ENCODE measurements at regions not wholly inside any gene's neighbourhood (a gene's known extent, or its start where the extent isn't known, plus 50 kb on each side); places are given as distances from the start of the nearest gene placed in this dataset.
"Not testable (repeated sequence)": the region's sequence is repeated elsewhere in the genome, so short reads cannot be mapped to it uniquely, and the experiment has no call there.

- DNase-seq = no peak
Observed at GRCh38 chr9:22654833-22655232, 208.2 kb downstream of the DMRTA1 start.

DNA sequence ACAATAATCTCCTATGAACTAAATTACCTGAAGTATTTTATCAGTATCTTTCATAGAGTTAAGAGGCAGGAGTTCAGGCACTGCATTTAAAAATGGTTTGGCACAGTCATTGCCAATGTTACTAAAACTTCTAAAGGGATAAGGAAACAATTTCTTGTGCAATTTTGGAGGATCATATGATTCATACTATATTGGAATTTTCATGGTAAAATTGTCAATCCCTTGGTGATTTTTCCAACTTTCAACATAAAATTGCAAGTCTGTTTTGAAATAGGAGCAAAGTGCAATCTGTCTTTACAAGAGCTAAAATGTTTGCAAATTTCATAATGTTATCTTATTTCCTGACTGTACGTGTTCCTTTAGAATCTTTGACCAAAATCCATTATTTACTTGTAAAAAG lies 211.1 kb downstream of the DMRTA1 start:
- no peak for DNase-seq

DNA sequence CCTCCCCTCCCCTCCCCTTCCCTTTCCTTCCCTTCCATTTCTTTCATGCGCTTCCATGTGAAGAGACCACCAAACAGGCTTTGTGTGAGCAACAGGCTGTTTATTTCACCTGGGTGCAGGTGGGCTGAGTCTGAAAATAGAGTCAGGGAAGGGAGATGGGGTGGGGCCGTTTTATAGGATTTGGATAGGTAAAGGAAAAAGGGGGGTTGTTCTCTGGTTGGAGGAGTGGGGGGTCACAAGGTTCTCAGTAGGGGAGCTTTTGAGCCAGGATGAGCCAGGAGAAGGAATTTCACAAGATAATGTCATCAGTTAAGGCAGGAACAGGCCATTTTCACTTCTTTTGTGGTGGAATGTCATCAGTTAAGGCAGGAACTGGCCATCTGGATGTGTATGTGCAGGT lies 211.9 kb downstream of the DMRTA1 start:
- DNase-seq = not testable (repeated sequence)

DNA sequence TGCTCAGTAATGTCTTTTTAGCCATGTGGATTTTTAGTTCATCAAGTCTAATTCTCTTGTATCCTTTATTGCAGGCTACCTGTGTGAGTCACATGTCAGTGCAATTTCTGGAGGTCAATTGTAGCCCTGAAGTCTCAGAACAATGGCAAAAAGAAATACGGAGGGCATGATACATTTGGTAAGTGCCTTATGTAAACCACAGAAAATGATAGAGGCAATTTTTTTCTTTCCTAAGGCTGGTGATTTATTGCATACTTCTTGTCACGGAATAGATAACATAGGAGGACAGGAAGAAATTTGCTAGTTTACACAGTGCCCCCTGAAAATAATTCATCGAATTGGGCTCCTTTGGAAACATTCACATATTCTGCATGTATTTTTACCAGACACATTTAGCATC lies 235.9 kb downstream of the DMRTA1 start:
- no peak for DNase-seq

DNA sequence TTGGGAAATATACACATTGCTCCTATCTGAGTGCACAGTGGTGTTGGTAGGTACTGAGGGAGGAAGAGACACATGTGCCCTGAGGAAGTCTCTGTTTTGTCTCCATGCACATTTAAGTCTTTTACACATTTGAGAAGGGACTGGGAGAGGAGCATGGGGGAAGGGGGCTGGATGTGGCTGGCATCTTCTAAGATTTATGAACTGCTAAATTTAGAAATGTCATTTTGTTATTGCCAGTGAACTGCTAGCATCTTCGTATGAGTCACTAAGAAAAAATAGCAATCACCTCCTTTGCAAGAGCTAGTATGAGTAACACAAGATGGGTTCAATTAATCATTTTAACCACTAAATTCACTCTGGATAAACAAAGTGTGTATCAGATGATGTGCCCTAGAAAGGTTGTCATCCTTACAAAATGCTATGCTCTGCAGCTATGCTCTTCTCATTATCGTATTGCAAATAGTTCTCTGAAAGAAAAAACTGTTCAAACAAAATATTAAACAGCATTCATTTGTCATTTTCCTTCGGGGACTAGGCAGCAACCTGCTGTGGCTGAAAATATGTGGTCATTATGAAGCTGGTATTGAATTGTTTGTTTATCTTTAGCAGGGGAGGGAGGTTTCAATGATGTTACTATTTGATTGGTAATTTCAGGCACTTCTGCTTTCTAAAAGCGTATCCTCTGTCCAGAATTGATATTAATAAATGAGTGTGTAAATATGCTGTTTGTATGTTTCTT lies 236.5 kb downstream of the DMRTA1 start:
- DNase-seq = peak; percentile 53

DNA sequence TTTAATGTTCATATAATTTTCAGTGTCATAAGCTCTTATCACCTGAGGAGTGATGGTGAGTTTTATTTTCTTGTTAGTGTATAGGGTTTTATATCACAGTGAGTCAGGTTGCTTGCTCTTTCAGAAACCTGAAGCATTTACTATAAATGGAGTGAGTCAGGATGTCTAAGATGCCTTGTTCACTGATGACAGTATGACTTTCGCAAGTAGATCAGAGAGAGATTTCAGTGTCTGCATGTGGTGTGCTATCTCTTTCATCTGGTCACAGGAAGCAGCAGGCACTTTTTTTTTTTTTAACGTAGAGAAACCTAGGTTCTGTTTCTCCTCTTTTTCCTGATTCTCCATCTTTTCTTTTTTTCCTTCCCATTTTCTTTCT lies 237.1 kb downstream of the DMRTA1 start:
- peak; percentile 59 for DNase-seq

- no peak for DNase-seq
Observed at GRCh38 chr9:22693156-22693555, 246.5 kb downstream of the DMRTA1 start.

DNA sequence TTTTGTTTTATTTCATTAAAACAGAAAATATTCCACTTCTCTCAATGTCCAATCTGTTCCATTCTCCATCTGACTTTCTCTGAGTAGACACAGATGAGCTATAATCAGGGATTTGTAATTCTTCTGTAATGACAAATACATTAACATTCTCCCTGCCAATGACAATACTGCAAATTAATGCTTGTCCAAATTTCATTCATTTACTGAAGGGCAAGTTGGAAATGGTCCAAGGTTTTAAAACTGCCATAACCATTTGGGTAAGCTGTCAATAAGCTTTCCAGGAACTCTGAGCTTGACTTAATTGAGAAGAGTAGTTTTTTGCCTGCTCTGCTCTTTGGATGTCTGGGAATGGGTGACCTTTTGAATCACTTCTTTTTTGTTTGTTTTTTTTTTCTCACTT lies 253.5 kb downstream of the DMRTA1 start:
- DNase-seq = no peak

DNA sequence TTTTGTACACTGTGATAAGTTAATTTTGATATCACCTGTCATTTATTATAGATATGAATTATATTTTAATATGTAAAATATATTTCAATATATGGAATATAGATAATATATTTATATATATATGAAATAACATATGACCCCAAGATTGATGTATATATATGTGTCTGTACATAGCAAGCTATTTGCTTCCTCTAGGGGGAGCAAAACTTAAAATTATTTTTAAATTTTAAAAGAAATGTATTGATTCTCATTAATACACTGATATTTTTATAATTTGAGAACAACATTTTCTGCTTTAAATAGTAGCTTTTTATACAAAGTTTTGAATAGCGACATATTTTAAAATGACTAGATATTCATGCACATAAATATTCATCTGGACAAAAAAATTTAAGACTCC lies 272.0 kb downstream of the DMRTA1 start:
- DNase-seq = no peak

DNA sequence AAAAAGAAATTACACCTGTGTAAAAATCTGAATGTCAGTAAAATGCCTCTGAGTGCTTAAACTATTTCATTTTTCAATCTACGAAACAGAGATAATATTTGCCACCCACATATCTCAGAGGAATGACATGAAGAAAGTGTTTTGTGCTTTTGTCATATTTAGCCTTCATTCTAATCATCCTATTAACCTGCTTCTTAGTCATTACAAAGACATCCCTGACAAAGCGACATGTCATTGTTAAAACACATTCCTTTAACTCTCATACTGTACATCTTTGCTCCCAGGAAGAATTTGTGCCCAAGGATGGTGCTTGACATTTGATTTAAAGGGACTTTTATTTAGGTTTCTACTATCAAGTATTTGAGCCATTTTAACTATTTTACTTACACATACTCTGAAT lies 275.9 kb downstream of the DMRTA1 start:
- DNase-seq = no peak

DNA sequence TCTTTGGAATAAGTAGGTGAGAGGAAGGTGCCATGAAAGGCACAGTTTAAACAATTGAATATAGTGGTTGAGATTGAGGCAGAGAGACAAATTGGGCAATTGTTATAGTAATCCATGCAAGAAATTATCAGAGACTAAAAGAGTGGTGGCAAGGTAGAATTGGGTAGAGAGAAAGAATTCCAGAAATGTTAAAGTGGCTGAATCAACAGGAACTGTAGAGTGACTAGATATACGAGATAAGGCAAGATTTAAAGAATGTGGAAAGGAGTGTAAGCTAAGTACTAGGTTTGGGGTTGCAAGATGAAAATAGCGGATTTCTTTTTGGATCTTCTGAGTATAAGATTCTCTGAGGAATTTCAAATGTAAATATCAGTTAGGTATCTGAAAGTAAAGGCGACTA lies 285.2 kb downstream of the DMRTA1 start:
- DNase-seq = no peak

DNA sequence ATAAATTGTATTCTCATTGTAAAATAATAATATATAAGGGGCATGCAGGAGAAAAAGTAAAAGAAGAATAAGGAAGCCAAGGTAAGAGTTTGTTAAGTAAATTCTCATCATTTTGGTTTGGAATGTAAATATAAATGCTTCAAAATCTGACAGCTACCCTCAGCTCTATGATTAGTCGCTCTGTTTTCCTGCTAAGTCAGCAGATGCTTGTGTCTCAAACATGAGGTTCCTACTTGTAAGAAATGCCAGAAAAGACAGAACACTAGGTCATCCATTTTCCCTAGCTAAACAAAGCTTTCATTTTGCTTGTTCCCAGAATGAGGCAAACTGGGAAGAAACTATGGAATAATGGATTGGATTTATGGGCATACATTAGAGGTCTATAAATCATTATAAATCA lies 293.1 kb downstream of the DMRTA1 start:
- no peak for DNase-seq

DNA sequence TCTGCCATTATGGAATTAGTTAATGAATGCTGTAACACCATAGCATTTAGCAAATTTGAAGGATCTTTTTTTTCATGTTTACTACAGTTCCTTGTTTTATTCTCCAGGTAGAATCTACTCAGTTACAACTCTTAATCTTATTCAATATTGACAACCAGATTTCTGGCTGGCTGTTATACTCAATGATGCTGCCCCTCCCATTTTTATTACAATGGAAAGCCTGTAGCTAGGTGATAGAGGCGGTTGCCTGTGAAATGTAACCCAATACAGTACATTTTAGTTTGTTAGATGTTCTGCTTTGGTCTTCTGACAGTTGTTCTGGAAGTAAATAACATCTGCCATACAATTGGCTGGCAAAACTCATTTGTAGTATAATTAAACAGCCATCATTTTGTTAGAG lies 294.2 kb downstream of the DMRTA1 start:
- DNase-seq = no peak

- peak; percentile 36 for DNase-seq
Observed at GRCh38 chr9:22742401-22742800, 295.8 kb downstream of the DMRTA1 start.

DNA sequence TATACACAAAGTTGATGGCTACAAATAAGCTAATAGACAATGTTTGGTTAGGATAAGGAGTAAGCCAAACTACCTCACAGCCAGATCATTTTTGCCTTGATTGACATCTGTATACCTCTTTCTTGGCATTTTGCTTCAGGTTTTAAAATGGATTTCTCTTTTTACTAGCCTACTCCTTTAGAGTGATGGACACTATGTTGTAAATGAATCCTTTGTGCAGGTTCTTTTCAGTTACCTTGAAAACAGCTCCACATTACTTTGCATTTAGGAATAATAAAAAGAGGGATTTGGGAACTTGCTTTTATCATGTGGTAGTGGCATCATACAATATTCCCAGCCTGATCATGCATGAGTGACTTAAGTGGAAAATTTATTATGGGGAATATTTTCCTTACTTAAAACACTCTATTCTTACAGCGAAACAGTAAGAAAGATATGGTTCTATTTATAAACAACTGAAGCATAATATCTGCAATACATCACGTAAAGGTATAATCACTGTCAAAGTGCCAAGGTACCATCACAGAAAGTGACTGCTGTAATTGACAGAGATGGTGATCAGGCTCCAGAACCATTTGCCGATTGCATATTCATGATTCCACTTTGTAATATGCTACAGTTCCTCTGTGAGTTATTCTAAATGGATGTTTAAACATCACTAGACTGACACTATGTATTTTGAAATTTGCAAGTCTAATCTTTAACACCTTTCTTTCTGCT lies 327.0 kb downstream of the DMRTA1 start:
- DNase-seq = no peak

DNA sequence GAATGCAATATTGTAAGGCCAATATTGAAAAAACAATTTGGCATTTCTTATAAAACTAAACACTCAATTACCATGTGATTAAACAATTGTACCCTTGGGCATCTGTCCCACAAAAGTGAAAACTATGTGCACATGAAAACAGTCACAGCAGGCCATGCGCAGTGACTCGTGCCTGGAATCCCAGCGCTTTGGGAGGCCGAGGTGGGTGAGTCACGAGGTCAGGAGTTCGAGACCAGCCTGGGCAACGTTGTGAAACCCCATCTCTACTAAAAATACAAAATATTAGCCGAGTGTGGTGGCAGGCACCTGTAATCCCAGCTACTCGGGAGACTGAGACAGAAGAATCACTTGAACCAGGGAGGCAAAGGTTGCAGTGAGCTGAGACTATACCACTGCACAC lies 343.7 kb downstream of the DMRTA1 start:
- DNase-seq = no peak

DNA sequence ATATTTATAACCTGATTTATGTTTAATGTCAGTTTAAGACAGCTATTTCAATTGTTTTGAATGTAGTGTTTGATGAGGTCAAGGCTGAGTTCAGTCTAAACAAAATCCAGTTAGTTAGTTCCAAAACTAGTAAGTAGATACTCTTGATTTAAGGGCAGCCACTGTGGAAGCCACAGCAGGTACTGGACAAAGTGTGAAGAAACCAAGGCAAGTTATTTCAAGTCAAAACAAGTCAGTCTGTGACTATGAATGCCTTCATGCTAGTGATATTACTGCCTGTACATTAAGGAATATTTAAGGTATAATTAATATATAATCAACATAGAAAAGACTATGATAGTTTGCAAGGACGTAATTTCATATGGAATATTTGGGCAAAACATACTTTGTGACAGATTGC lies 362.3 kb downstream of the DMRTA1 start:
- no peak for DNase-seq

DNA sequence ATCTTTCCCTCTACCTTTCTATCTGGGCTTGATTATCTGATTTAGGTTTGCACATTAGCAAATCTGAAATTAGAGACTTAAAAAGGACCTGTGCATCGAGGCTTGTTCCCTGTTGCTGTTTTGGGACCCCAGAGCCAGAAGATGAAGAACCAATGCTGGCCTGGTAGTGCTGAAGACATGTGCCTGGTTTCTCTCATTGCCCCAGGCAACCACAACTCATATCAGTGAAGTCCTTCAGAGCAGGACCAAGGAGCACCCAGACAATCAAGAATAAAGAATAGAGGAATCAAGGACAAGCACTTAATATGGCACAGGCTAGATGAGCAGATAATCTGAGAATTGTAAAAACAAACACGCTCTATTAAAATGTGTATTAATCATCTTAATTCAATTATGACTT lies 362.7 kb downstream of the DMRTA1 start:
- DNase-seq = peak; percentile 62

GRCh38 chr9:22813529-22813928 lies 366.9 kb downstream of the DMRTA1 start:
- no peak for DNase-seq

GRCh38 chr9:22815246-22815645 lies 368.6 kb downstream of the DMRTA1 start:
- DNase-seq = no peak

DNA sequence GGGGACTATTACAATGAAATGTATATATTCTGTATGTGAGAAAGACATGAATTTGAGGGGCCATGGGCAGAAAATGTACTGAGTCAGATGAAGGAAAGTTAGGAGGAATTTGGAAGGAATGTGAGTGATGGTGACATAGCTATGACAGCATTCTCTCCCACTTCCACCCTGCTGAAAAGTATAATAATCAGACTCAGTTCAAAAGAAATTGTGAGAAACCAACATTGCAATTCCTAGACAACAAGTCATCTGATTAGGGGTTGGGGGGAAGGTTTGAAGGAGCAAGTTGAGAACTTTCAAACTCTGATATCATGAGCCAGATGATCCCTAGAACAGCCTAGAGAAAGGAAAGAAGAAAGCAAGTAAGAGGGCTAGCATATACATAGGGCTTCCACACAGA lies 370.6 kb downstream of the DMRTA1 start:
- DNase-seq = no peak

DNA sequence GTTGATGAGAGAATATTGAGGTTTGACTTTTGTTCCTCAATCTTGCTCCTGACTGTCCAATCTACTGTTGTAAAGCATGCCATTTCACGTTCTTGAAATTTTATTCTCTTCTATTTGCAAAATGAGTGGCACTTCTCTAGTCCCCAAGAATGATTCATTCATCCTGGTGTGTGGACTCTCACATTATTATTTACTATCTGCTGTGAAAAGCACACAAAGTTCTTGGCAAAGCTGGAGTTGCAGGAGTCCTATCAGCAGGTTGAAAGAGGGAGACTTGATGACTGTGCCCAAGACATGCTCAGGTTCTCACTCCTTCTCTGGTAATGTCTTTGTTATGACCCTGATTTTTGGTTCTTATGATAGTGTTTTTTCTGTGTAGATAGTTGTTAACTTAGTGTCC lies 382.6 kb downstream of the DMRTA1 start:
- no peak for DNase-seq

DNA sequence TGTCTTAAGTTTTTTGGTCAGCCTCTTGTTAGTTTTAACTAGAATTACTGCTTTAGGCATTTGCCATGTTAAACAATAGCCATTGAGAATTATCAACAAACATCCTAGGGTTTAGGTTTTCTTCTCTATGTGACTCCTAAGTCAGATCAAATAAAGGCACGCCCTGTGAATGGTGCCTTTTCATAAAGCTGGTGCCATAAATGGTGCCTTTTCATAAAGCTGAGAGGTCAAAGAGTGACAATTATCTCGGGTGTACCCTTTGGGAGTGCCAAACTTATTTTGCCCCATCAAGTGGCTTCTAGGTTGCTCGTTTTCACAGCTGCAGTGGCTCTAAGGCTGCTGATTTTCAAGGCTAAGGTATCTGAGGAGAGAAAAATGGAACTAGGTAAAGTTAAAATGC lies 391.6 kb downstream of the DMRTA1 start:
- no peak for DNase-seq

DNA sequence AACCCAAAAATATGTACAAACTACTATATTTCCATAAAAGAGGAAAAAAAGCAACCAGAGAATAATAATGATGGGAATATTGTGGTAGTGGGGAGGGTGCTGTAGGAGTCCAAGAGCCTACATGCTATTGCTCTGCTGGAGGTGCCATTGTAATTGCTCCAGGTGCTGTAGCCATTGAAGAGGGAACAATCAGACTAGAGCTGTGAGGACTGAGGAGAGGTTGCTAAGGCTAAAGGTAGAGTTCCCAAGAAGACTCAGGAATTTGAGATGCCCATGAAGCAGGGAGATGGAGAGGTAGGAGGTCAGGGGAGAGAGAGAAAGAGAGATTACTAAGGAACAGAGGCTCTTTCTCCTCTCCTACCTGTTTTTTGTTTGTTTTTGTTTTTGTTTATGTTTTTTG lies 394.0 kb downstream of the DMRTA1 start:
- DNase-seq = no peak

- DNase-seq = not testable (repeated sequence)
Observed at GRCh38 chr9:22845243-22845642, 398.6 kb downstream of the DMRTA1 start.
